ENCODE measurements at regions not wholly inside any gene's neighbourhood (a gene's known extent, or its start where the extent isn't known, plus 50 kb on each side); places are given as distances from the start of the nearest gene placed in this dataset.
"Not testable (repeated sequence)": the region's sequence is repeated elsewhere in the genome, so short reads cannot be mapped to it uniquely, and the experiment has no call there.

GRCh38 chr6:145283209-145283608 lies 452.1 kb downstream of the EPM2A start:
- H3K4me3 ChIP-seq (ENCODE audit: low read depth, low read length); DNase-seq; H3K4me1 ChIP-seq (ENCODE audit: control insufficient read depth, insufficient read depth, low read length, poor library complexity, severe bottlenecking); H3K9me3 Mint-ChIP-seq; H3K27me3 Mint-ChIP-seq; H3K4me1 Mint-ChIP-seq; H3K36me3 Mint-ChIP-seq; H3K9me3 ChIP-seq (ENCODE audit: control insufficient read depth in 2 of 2, low read length in 2 of 2); H3K27ac Mint-ChIP-seq; H3K36me3 ChIP-seq (ENCODE audit: control insufficient read depth, insufficient read depth, low read length); H3K27ac ChIP-seq (ENCODE audit: insufficient read depth, low read length, poor library complexity, severe bottlenecking); H3K27me3 ChIP-seq (ENCODE audit: control insufficient read depth, insufficient read depth, low read length); ATAC-seq (ENCODE audit: low read depth in 2 of 2); H3K4me3 Mint-ChIP-seq: not testable (repeated sequence)

GRCh38 chr6:145283856-145284255 lies 451.5 kb downstream of the EPM2A start:
- Histone ChIP-seq H3K4me1 (ENCODE audit: control insufficient read depth, insufficient read depth, low read length, poor library complexity, severe bottlenecking) (no peaks in the 10 kb centered on the region), H3K27ac (ENCODE audit: insufficient read depth, low read length, poor library complexity, severe bottlenecking) (no peak overlapping the region), H3K4me3 (ENCODE audit: low read depth, low read length) (no peak overlapping the region), H3K36me3 (ENCODE audit: control insufficient read depth, insufficient read depth, low read length) (no peaks in the 10 kb centered on the region), H3K27me3 (ENCODE audit: control insufficient read depth, insufficient read depth, low read length) (no peaks in the 10 kb centered on the region), H3K9me3 (ENCODE audit: control insufficient read depth in 2 of 2, low read length in 2 of 2) (no peaks in the 10 kb centered on the region)
- H3K27me3 Mint-ChIP-seq, result no peaks in the 10 kb centered on the region
- peaks cover 0 to 4% (median 0%) of the 10 kb centered on the region in 7 donors for H3K9me3 Mint-ChIP-seq
- no peak for ATAC-seq (ENCODE audit: low read depth in 2 of 2)
- no peaks in the 10 kb centered on the region for H3K36me3 Mint-ChIP-seq
- DNase-seq, result no peak
- no peak overlapping the region for H3K4me3 Mint-ChIP-seq
- no peaks in the 10 kb centered on the region for H3K4me1 Mint-ChIP-seq
- no peak overlapping the region for H3K27ac Mint-ChIP-seq

GRCh38 chr6:145286916-145287315 lies 448.4 kb downstream of the EPM2A start:
- H3K4me1 ChIP-seq (ENCODE audit: control insufficient read depth, insufficient read depth, low read length, poor library complexity, severe bottlenecking), result no peaks in the 10 kb centered on the region
- H3K9me3 ChIP-seq (ENCODE audit: control insufficient read depth in 2 of 2, low read length in 2 of 2), result no peaks in the 10 kb centered on the region
- no peak overlapping the region for H3K27ac ChIP-seq (ENCODE audit: insufficient read depth, low read length, poor library complexity, severe bottlenecking)
- Mint-ChIP-seq H3K9me3 (peaks cover 0 to 5% (median 0%) of the 10 kb centered on the region in 7 donors), H3K36me3 (no peaks in the 10 kb centered on the region), H3K27me3 (no peaks in the 10 kb centered on the region), H3K4me3 (no peak overlapping the region), H3K27ac (no peak overlapping the region), H3K4me1 (no peaks in the 10 kb centered on the region)
- no peaks in the 10 kb centered on the region for H3K27me3 ChIP-seq (ENCODE audit: control insufficient read depth, insufficient read depth, low read length)
- ATAC-seq (ENCODE audit: low read depth in 2 of 2), result no peak
- no peak overlapping the region for H3K4me3 ChIP-seq (ENCODE audit: low read depth, low read length)
- DNase-seq, result no peak
- no peaks in the 10 kb centered on the region for H3K36me3 ChIP-seq (ENCODE audit: control insufficient read depth, insufficient read depth, low read length)

GRCh38 chr6:145289573-145289972 lies 445.7 kb downstream of the EPM2A start:
- no peaks in the 10 kb centered on the region for H3K9me3 ChIP-seq (ENCODE audit: control insufficient read depth in 2 of 2, low read length in 2 of 2)
- H3K4me3 ChIP-seq (ENCODE audit: low read depth, low read length), result no peak overlapping the region

GRCh38 chr6:145290122-145290521 lies 445.2 kb downstream of the EPM2A start:
- no peak overlapping the region for H3K27ac Mint-ChIP-seq
- H3K4me1 Mint-ChIP-seq, result no peaks in the 10 kb centered on the region
- Histone ChIP-seq H3K27ac (ENCODE audit: insufficient read depth, low read length, poor library complexity, severe bottlenecking) (no peak overlapping the region), H3K9me3 (ENCODE audit: control insufficient read depth in 2 of 2, low read length in 2 of 2) (no peaks in the 10 kb centered on the region), H3K4me1 (ENCODE audit: control insufficient read depth, insufficient read depth, low read length, poor library complexity, severe bottlenecking) (no peaks in the 10 kb centered on the region), H3K36me3 (ENCODE audit: control insufficient read depth, insufficient read depth, low read length) (no peaks in the 10 kb centered on the region), H3K27me3 (ENCODE audit: control insufficient read depth, insufficient read depth, low read length) (no peaks in the 10 kb centered on the region), H3K4me3 (ENCODE audit: low read depth, low read length) (no peak overlapping the region)
- H3K9me3 Mint-ChIP-seq, result peaks cover 0 to 3% (median 0%) of the 10 kb centered on the region in 7 donors
- no peaks in the 10 kb centered on the region for H3K27me3 Mint-ChIP-seq
- ATAC-seq (ENCODE audit: low read depth in 2 of 2) (no peak), DNase-seq (no peak)
- H3K36me3 Mint-ChIP-seq, result no peaks in the 10 kb centered on the region
- no peak overlapping the region for H3K4me3 Mint-ChIP-seq

More at GRCh38 chr6:145289573-145289972, 445.7 kb downstream of the EPM2A start:
- no peaks in the 10 kb centered on the region for H3K36me3 ChIP-seq (ENCODE audit: control insufficient read depth, insufficient read depth, low read length)
- ATAC-seq (ENCODE audit: low read depth in 2 of 2) (no peak), DNase-seq (no peak)
- H3K4me1 Mint-ChIP-seq, result no peaks in the 10 kb centered on the region
- no peaks in the 10 kb centered on the region for H3K27me3 ChIP-seq (ENCODE audit: control insufficient read depth, insufficient read depth, low read length)
- H3K9me3 Mint-ChIP-seq, result peaks cover 0 to 3% (median 0%) of the 10 kb centered on the region in 7 donors
- H3K36me3 Mint-ChIP-seq, result no peaks in the 10 kb centered on the region
- H3K27me3 Mint-ChIP-seq, result no peaks in the 10 kb centered on the region
- H3K27ac Mint-ChIP-seq, result no peak overlapping the region
- H3K4me3 Mint-ChIP-seq, result no peak overlapping the region
- no peak overlapping the region for H3K27ac ChIP-seq (ENCODE audit: insufficient read depth, low read length, poor library complexity, severe bottlenecking)
- H3K4me1 ChIP-seq (ENCODE audit: control insufficient read depth, insufficient read depth, low read length, poor library complexity, severe bottlenecking), result no peaks in the 10 kb centered on the region

GRCh38 chr6:145292066-145292465 lies 443.3 kb downstream of the EPM2A start:
- H3K4me1 Mint-ChIP-seq, result no peaks in the 10 kb centered on the region
- DNase-seq (no peak), ATAC-seq (ENCODE audit: low read depth in 2 of 2) (no peak)

GRCh38 chr6:145294942-145295341 lies 440.4 kb downstream of the EPM2A start:
- ATAC-seq (ENCODE audit: low read depth in 2 of 2) (no peak), DNase-seq (no peak)
- H3K9me3 ChIP-seq (ENCODE audit: control insufficient read depth in 2 of 2, low read length in 2 of 2), result no peaks in the 10 kb centered on the region
- H3K27me3 ChIP-seq (ENCODE audit: control insufficient read depth, insufficient read depth, low read length), result no peaks in the 10 kb centered on the region
- Mint-ChIP-seq H3K4me1 (no peaks in the 10 kb centered on the region), H3K9me3 (peaks cover 0 to 7% (median 0%) of the 10 kb centered on the region in 7 donors), H3K27me3 (no peaks in the 10 kb centered on the region), H3K4me3 (no peak overlapping the region), H3K36me3 (no peaks in the 10 kb centered on the region), H3K27ac (no peak overlapping the region)
- no peak overlapping the region for H3K27ac ChIP-seq (ENCODE audit: insufficient read depth, low read length, poor library complexity, severe bottlenecking)
- no peaks in the 10 kb centered on the region for H3K36me3 ChIP-seq (ENCODE audit: control insufficient read depth, insufficient read depth, low read length)
- H3K4me3 ChIP-seq (ENCODE audit: low read depth, low read length), result no peak overlapping the region
- no peaks in the 10 kb centered on the region for H3K4me1 ChIP-seq (ENCODE audit: control insufficient read depth, insufficient read depth, low read length, poor library complexity, severe bottlenecking)

More at GRCh38 chr6:145292066-145292465, 443.3 kb downstream of the EPM2A start:
- Histone ChIP-seq H3K27ac (ENCODE audit: insufficient read depth, low read length, poor library complexity, severe bottlenecking) (no peak overlapping the region), H3K4me3 (ENCODE audit: low read depth, low read length) (no peak overlapping the region), H3K27me3 (ENCODE audit: control insufficient read depth, insufficient read depth, low read length) (no peaks in the 10 kb centered on the region), H3K36me3 (ENCODE audit: control insufficient read depth, insufficient read depth, low read length) (no peaks in the 10 kb centered on the region), H3K9me3 (ENCODE audit: control insufficient read depth in 2 of 2, low read length in 2 of 2) (no peaks in the 10 kb centered on the region), H3K4me1 (ENCODE audit: control insufficient read depth, insufficient read depth, low read length, poor library complexity, severe bottlenecking) (no peaks in the 10 kb centered on the region)
- no peak overlapping the region for H3K27ac Mint-ChIP-seq
- no peaks in the 10 kb centered on the region for H3K27me3 Mint-ChIP-seq
- no peaks in the 10 kb centered on the region for H3K36me3 Mint-ChIP-seq
- H3K4me3 Mint-ChIP-seq, result no peak overlapping the region
- H3K9me3 Mint-ChIP-seq, result peaks cover 0 to 6% (median 0%) of the 10 kb centered on the region in 7 donors

GRCh38 chr6:145295746-145296145 lies 439.6 kb downstream of the EPM2A start:
- Histone ChIP-seq H3K4me3 (ENCODE audit: low read depth, low read length) (no peak overlapping the region), H3K27me3 (ENCODE audit: control insufficient read depth, insufficient read depth, low read length) (no peaks in the 10 kb centered on the region), H3K27ac (ENCODE audit: insufficient read depth, low read length, poor library complexity, severe bottlenecking) (no peak overlapping the region), H3K36me3 (ENCODE audit: control insufficient read depth, insufficient read depth, low read length) (no peaks in the 10 kb centered on the region), H3K4me1 (ENCODE audit: control insufficient read depth, insufficient read depth, low read length, poor library complexity, severe bottlenecking) (no peaks in the 10 kb centered on the region), H3K9me3 (ENCODE audit: control insufficient read depth in 2 of 2, low read length in 2 of 2) (no peaks in the 10 kb centered on the region)
- Mint-ChIP-seq H3K4me1 (no peaks in the 10 kb centered on the region), H3K27ac (no peak overlapping the region), H3K4me3 (no peak overlapping the region), H3K27me3 (no peaks in the 10 kb centered on the region), H3K36me3 (no peaks in the 10 kb centered on the region), H3K9me3 (peaks cover 0 to 7% (median 0%) of the 10 kb centered on the region in 7 donors)
- DNase-seq (no peak), ATAC-seq (ENCODE audit: low read depth in 2 of 2) (no peak)
